Cardiac septum (tissue), 1 donor: ENCODE measurements at regions not wholly inside any gene's neighbourhood (a gene's known extent, or its start where the extent isn't known, plus 50 kb on each side); places are given as distances from the start of the nearest gene placed in this dataset.
"Not testable (repeated sequence)": the region's sequence is repeated elsewhere in the genome, so short reads cannot be mapped to it uniquely, and the experiment has no call there.

Experiments
- DNase-seq: peaks from one replicate; pipeline ENCODE4 v3.0.0-alpha.2; 2020; ENCODE audit warnings: low spot score
- intact Hi-C: fragments of 100-400 bp; cut with DNase I; formaldehyde crosslinking; loops from one replicate; pipeline ENCODE4 v1.14.0; 2022
- donor health status: DM: no; HTN: no; CAD: no.

GRCh38 chr16:29112755-29113347 is 128.0 kb downstream of the LAT start:
- intact Hi-C loops = loop anchor here (5.0 kb wide), 1 partner anchor 144 kb away; no protein-coding TSS in a partner anchor
- no peak for DNase-seq

GRCh38 chr16:29111901-29112680 is 127.2 kb downstream of the LAT start:
- not testable (repeated sequence) for DNase-seq
- intact Hi-C loops = loop anchor here (5.0 kb wide), 1 partner anchor 145 kb away; no protein-coding TSS in a partner anchor

- intact Hi-C loops = loop anchor here (5.0 kb wide), 1 partner anchor 146 kb away; no protein-coding TSS in a partner anchor
- no peak for DNase-seq
Measured at GRCh38 chr16:29111421-29111820, 126.6 kb downstream of the LAT start.

GRCh38 chr16:29108625-29109169 is 123.8 kb downstream of the LAT start:
- DNase-seq, intact Hi-C loops: not testable (repeated sequence)

- no peak for DNase-seq
- intact Hi-C loops = no loop called here
Measured at GRCh38 chr16:29107299-29107698, 122.4 kb downstream of the LAT start.

- DNase-seq, intact Hi-C loops: not testable (repeated sequence)
Measured at GRCh38 chr16:29106259-29106908, 121.5 kb downstream of the LAT start.

- DNase-seq, intact Hi-C loops: not testable (repeated sequence)
Measured at GRCh38 chr16:29104600-29104999, 119.7 kb downstream of the LAT start.

- intact Hi-C loops, DNase-seq: not testable (repeated sequence)
Measured at GRCh38 chr16:29097965-29098364, 113.1 kb downstream of the LAT start.

- intact Hi-C loops, DNase-seq: not testable (repeated sequence)
Measured at GRCh38 chr16:29094729-29095624, 110.1 kb downstream of the LAT start.

GRCh38 chr16:29094325-29094724 is 109.5 kb downstream of the LAT start:
- intact Hi-C loops, DNase-seq: not testable (repeated sequence)

GRCh38 chr16:29089679-29090078 is 104.8 kb downstream of the LAT start:
- intact Hi-C loops, DNase-seq: not testable (repeated sequence)

GRCh38 chr16:29087673-29088072 is 102.8 kb downstream of the LAT start:
- intact Hi-C loops, DNase-seq: not testable (repeated sequence)

GRCh38 chr16:29081829-29082639 is 97.2 kb downstream of the LAT start:
- DNase-seq, intact Hi-C loops: not testable (repeated sequence)

GRCh38 chr16:29074554-29075402 is 89.9 kb downstream of the LAT start:
- intact Hi-C loops = not testable (repeated sequence)
- DNase-seq = peak; percentile 79

GRCh38 chr16:29062235-29062634 is 77.4 kb downstream of the LAT start:
- intact Hi-C loops, DNase-seq: not testable (repeated sequence)

GRCh38 chr16:29061467-29061921 is 76.6 kb downstream of the LAT start:
- intact Hi-C loops, DNase-seq: not testable (repeated sequence)
